ENCODE measurements at regions not wholly inside any gene's neighbourhood (a gene's known extent, or its start where the extent isn't known, plus 50 kb on each side); places are given as distances from the start of the nearest gene placed in this dataset.

GRCh38 chr14:101478796-101479410 lies 82.4 kb upstream of the DIO3 start:
- Histone ChIP-seq H3K9me3 (ENCODE audit: control insufficient read depth in 1 of 2, insufficient read depth in 1 of 2, low read length in 2 of 2) (peaks cover 6 to 17% of the 10 kb centered on the region in 2 experiments), H3K27ac (ENCODE audit: low read depth in 1 of 2, low read length in 2 of 2) (no peak overlapping the region), H3K27me3 (ENCODE audit: control insufficient read depth in 1 of 2, insufficient read depth in 2 of 2, low read length in 2 of 2) (peaks cover 10 to 20% of the 10 kb centered on the region in 2 experiments), H3K4me3 (ENCODE audit: low read length) (no peak overlapping the region), H3K4me1 (ENCODE audit: insufficient read depth, low read length) (no peaks in the 10 kb centered on the region), H3K36me3 (ENCODE audit: insufficient read depth, low read length) (no peaks in the 10 kb centered on the region)
- CTCF ChIA-PET, result no interaction called here
- no peaks in the 10 kb centered on the region for H3K36me3 Mint-ChIP-seq (ENCODE audit: low read depth)
- DNase-seq, result peak in 1 of 14 experiments; percentile 11
- POLR2A ChIA-PET, result no interaction called here
- H3K27me3 Mint-ChIP-seq, result peaks cover 64% of the 10 kb centered on the region
- peaks cover 4% of the 10 kb centered on the region for H3K9me3 Mint-ChIP-seq
- intact Hi-C loops (cut with DNase I, micrococcal nuclease), result no loop called here
- ATAC-seq (ENCODE audit: poor library complexity), result no peak
- no peak overlapping the region for H3K27ac Mint-ChIP-seq
- no peak for TF ChIP-seq CTCF (IDR thresholded peaks at IDR 0.05)
- no peaks in the 10 kb centered on the region for H3K4me1 Mint-ChIP-seq (ENCODE audit: low read depth)
- H3K4me3 Mint-ChIP-seq, result no peak overlapping the region

- Histone ChIP-seq H3K27me3 (ENCODE audit: control insufficient read depth in 1 of 2, insufficient read depth in 2 of 2, low read length in 2 of 2) (peaks cover 10 to 20% of the 10 kb centered on the region in 2 experiments), H3K27ac (ENCODE audit: low read depth in 1 of 2, low read length in 2 of 2) (no peak overlapping the region), H3K4me1 (ENCODE audit: insufficient read depth, low read length) (no peaks in the 10 kb centered on the region), H3K36me3 (ENCODE audit: insufficient read depth, low read length) (no peaks in the 10 kb centered on the region), H3K4me3 (ENCODE audit: low read length) (no peak overlapping the region), H3K9me3 (ENCODE audit: control insufficient read depth in 1 of 2, insufficient read depth in 1 of 2, low read length in 2 of 2) (peaks cover 6 to 16% of the 10 kb centered on the region in 2 experiments)
- intact Hi-C loops (cut with DNase I, micrococcal nuclease), result no loop called here
- H3K36me3 Mint-ChIP-seq (ENCODE audit: low read depth), result no peaks in the 10 kb centered on the region
- peaks cover 7% of the 10 kb centered on the region for H3K9me3 Mint-ChIP-seq
- ChIA-PET CTCF (no interaction called here), POLR2A (no interaction called here)
- DNase-seq, result peak in 1 of 14 experiments; percentile 11
- no peak overlapping the region for H3K4me3 Mint-ChIP-seq
- H3K27ac Mint-ChIP-seq, result no peak overlapping the region
- ATAC-seq (ENCODE audit: poor library complexity), result no peak
- no peak for TF ChIP-seq CTCF (IDR thresholded peaks at IDR 0.05)
- peaks cover 63% of the 10 kb centered on the region for H3K27me3 Mint-ChIP-seq
- H3K4me1 Mint-ChIP-seq (ENCODE audit: low read depth), result no peaks in the 10 kb centered on the region
Measured at GRCh38 chr14:101480022-101480746, 81.1 kb upstream of the DIO3 start.

GRCh38 chr14:101480747-101481530 lies 80.4 kb upstream of the DIO3 start:
- peak in 1 of 14 experiments; percentile 10 for DNase-seq
- H3K4me3 Mint-ChIP-seq, result no peak overlapping the region
- no peaks in the 10 kb centered on the region for H3K4me1 ChIP-seq (ENCODE audit: insufficient read depth, low read length)
- no peak for ATAC-seq (ENCODE audit: poor library complexity)
- TF ChIP-seq CTCF (IDR thresholded peaks at IDR 0.05), result no peak
- H3K9me3 Mint-ChIP-seq, result peaks cover 7% of the 10 kb centered on the region
- no peaks in the 10 kb centered on the region for H3K4me1 Mint-ChIP-seq (ENCODE audit: low read depth)
- no peaks in the 10 kb centered on the region for H3K36me3 ChIP-seq (ENCODE audit: insufficient read depth, low read length)
- CTCF ChIA-PET, result no interaction called here
- H3K36me3 Mint-ChIP-seq (ENCODE audit: low read depth), result no peaks in the 10 kb centered on the region
- H3K4me3 ChIP-seq (ENCODE audit: low read length), result no peak overlapping the region
- POLR2A ChIA-PET, result no interaction called here
- no peak overlapping the region for H3K27ac ChIP-seq (ENCODE audit: low read depth in 1 of 2, low read length in 2 of 2)
- peaks cover 10 to 20% of the 10 kb centered on the region in 2 experiments for H3K27me3 ChIP-seq (ENCODE audit: control insufficient read depth in 1 of 2, insufficient read depth in 2 of 2, low read length in 2 of 2)
- peaks cover 6 to 12% of the 10 kb centered on the region in 2 experiments for H3K9me3 ChIP-seq (ENCODE audit: control insufficient read depth in 1 of 2, insufficient read depth in 1 of 2, low read length in 2 of 2)
- H3K27me3 Mint-ChIP-seq, result peaks cover 58% of the 10 kb centered on the region
- H3K27ac Mint-ChIP-seq, result no peak overlapping the region
- intact Hi-C loops (cut with DNase I, micrococcal nuclease), result no loop called here

Data from CD4-positive, alpha-beta T cell (primary cell).